Mesenchymal stem cell (in vitro differentiated cells and primary cell): ENCODE measurements at regions not wholly inside any gene's neighbourhood (a gene's known extent, or its start where the extent isn't known, plus 50 kb on each side); places are given as distances from the start of the nearest gene placed in this dataset.
"Not testable (repeated sequence)": the region's sequence is repeated elsewhere in the genome, so short reads cannot be mapped to it uniquely, and the experiment has no call there.

Experiments used
- DNase-seq: peaks from one replicate; pipeline ENCODE4 v3.0.0-alpha.2; 2013
- H2AFZ ChIP-seq: one replicate; pipeline ENCODE4 v1.6.1; 2013; ENCODE audit warnings: low read depth, mild to moderate bottlenecking, control low read depth, inconsistent platforms, low read length, moderate library complexity
- H2AK5ac ChIP-seq: 2 replicates; pipeline ENCODE4 v1.6.1; 2013; ENCODE audit warnings: low read length, moderate library complexity, mild to moderate bottlenecking, inconsistent platforms; ENCODE audit not compliant: severe bottlenecking
- H2BK120ac ChIP-seq: one replicate; pipeline ENCODE4 v1.6.1; 2013; ENCODE audit warnings: low read depth, mild to moderate bottlenecking, inconsistent platforms, low read length, moderate library complexity
- H2BK12ac ChIP-seq, 2 experiments: one replicate each; pipeline ENCODE4 v1.6.1; 2013; ENCODE audit warnings: inconsistent platforms in 2 of 2, low read length in 2 of 2, mild to moderate bottlenecking in 2 of 2, moderate library complexity in 2 of 2, control low read depth in 1 of 2
- H2BK15ac ChIP-seq: one replicate; pipeline ENCODE4 v1.6.1; 2013; ENCODE audit warnings: mild to moderate bottlenecking, low read depth, inconsistent platforms; ENCODE audit not compliant: poor library complexity, severe bottlenecking
- H2BK5ac ChIP-seq: 2 replicates; pipeline ENCODE4 v1.6.1; 2013; ENCODE audit warnings: low read depth, mild to moderate bottlenecking, low read length, control low read depth, inconsistent platforms; ENCODE audit not compliant: poor library complexity, severe bottlenecking
- H3K14ac ChIP-seq, 2 experiments: one replicate each; pipeline ENCODE4 v1.6.1; 2013; ENCODE audit warnings: inconsistent platforms in 2 of 2, low read length in 2 of 2, control low read depth in 1 of 2, mild to moderate bottlenecking in 1 of 2, moderate library complexity in 1 of 2
- H3K18ac ChIP-seq, 2 experiments: one replicate each; pipeline ENCODE4 v1.6.1; 2013; ENCODE audit warnings: inconsistent platforms in 2 of 2, low read length in 2 of 2, control low read depth in 1 of 2, low read depth in 1 of 2, mild to moderate bottlenecking in 1 of 2
- H3K23ac ChIP-seq, 2 experiments: one replicate each; pipeline ENCODE4 v1.6.1; 2013; ENCODE audit warnings: inconsistent platforms in 2 of 2, low read length in 2 of 2, mild to moderate bottlenecking in 2 of 2, moderate library complexity in 2 of 2, control low read depth in 1 of 2
- H3K27ac ChIP-seq: 2 replicates; pipeline ENCODE4 v1.5.1; 2013; ENCODE audit warnings: mild to moderate bottlenecking, moderate library complexity, low read length, control low read depth, inconsistent platforms; ENCODE audit not compliant: poor library complexity, severe bottlenecking
- H3K27me3 ChIP-seq, 2 experiments: 2 replicates each; pipeline versions ENCODE4 v1.6.1 to v1.7.0; 2013; ENCODE audit warnings: low read length in 2 of 2, mild to moderate bottlenecking in 2 of 2, moderate library complexity in 2 of 2, control low read depth in 1 of 2, inconsistent platforms in 1 of 2; ENCODE audit not compliant: control insufficient read depth in 1 of 2, insufficient read depth in 1 of 2
- H3K36me3 ChIP-seq, 2 experiments: 2 replicates each; pipeline versions ENCODE4 v1.6.1 to v1.7.0; 2013; ENCODE audit warnings: low read length in 2 of 2, control low read depth in 1 of 2, inconsistent platforms in 1 of 2, low read depth in 1 of 2, mild to moderate bottlenecking in 1 of 2; ENCODE audit not compliant: insufficient read depth in 2 of 2, control insufficient read depth in 1 of 2
- H3K4ac ChIP-seq, 2 experiments: one replicate each; pipeline ENCODE4 v1.6.1; 2013; ENCODE audit warnings: inconsistent platforms in 2 of 2, low read length in 2 of 2, mild to moderate bottlenecking in 2 of 2, moderate library complexity in 2 of 2, control low read depth in 1 of 2, low read depth in 1 of 2
- H3K4me1 ChIP-seq: 2 replicates; pipeline ENCODE4 v1.6.1; 2013; ENCODE audit warnings: low read depth, low read length, control low read depth; ENCODE audit not compliant: control insufficient read depth, insufficient read depth
- H3K4me2 ChIP-seq: 2 replicates; pipeline ENCODE4 v1.6.1; 2013; ENCODE audit warnings: low read length, mild to moderate bottlenecking, inconsistent platforms; ENCODE audit not compliant: poor library complexity, severe bottlenecking
- H3K4me3 ChIP-seq, 2 experiments: 2 replicates each; pipeline versions ENCODE4 v1.5.1 to v1.7.0; 2013; ENCODE audit warnings: low read length in 2 of 2, mild to moderate bottlenecking in 2 of 2, control low read depth in 1 of 2, low read depth in 1 of 2; ENCODE audit not compliant: insufficient read depth in 1 of 2
- H3K79me1 ChIP-seq: replicated peaks from 2 replicates; pipeline ENCODE4 v1.6.1; 2013; ENCODE audit warnings: mild to moderate bottlenecking, control low read depth, low read length, inconsistent platforms; ENCODE audit not compliant: poor library complexity, severe bottlenecking
- H3K9ac ChIP-seq: 2 replicates; pipeline ENCODE4 v1.7.0; 2013; ENCODE audit warnings: mild to moderate bottlenecking, low read length, moderate library complexity
- H3K9me3 ChIP-seq: 2 replicates; pipeline ENCODE4 v1.7.0; 2013; ENCODE audit warnings: mild to moderate bottlenecking, low read length; ENCODE audit not compliant: control insufficient read depth
- H4K8ac ChIP-seq: one replicate; pipeline ENCODE4 v1.6.1; 2013; ENCODE audit warnings: inconsistent platforms, mild to moderate bottlenecking, low read length, moderate library complexity
- H4K91ac ChIP-seq: one replicate; pipeline ENCODE4 v1.6.1; 2013; ENCODE audit warnings: mild to moderate bottlenecking, low read length, inconsistent platforms
- WGBS: methylation state at CpG from one replicate; pipeline ENCODE4 v1.1.7; 2013; ENCODE audit warnings: mixed read lengths; 5-methylcytosine and 5-hydroxymethylcytosine counted together

- H3K36me3 ChIP-seq, H2BK120ac ChIP-seq, H3K4me3 ChIP-seq, H3K18ac ChIP-seq, H3K9me3 ChIP-seq, H2BK12ac ChIP-seq, H4K8ac ChIP-seq, H2BK5ac ChIP-seq, H2BK15ac ChIP-seq, H3K4me2 ChIP-seq, DNase-seq, H3K4me1 ChIP-seq, H3K23ac ChIP-seq, H3K4ac ChIP-seq, H3K9ac ChIP-seq, H3K14ac ChIP-seq, H4K91ac ChIP-seq, H2AFZ ChIP-seq, H2AK5ac ChIP-seq, H3K27me3 ChIP-seq, H3K79me1 ChIP-seq, H3K27ac ChIP-seq: not testable (repeated sequence)
- whole genome bisulfite sequencing, result no CpG with 5 or more reads among the region's 27 CpGs
These were observed 154.7 kb upstream of the ZNF658 start for GRCh38 chr9:66745846-66746245.

- not testable (repeated sequence) for H3K9me3 ChIP-seq, H3K4me1 ChIP-seq, H3K14ac ChIP-seq, H3K27ac ChIP-seq, H3K4ac ChIP-seq, H2BK120ac ChIP-seq, DNase-seq, H2AK5ac ChIP-seq, H2BK12ac ChIP-seq, H4K8ac ChIP-seq, H3K23ac ChIP-seq, H3K18ac ChIP-seq, H3K4me3 ChIP-seq, H3K79me1 ChIP-seq, H2BK15ac ChIP-seq, H3K36me3 ChIP-seq, H2BK5ac ChIP-seq, H3K4me2 ChIP-seq, H2AFZ ChIP-seq, H3K9ac ChIP-seq, H3K27me3 ChIP-seq, H4K91ac ChIP-seq
- no CpG with 5 or more reads among the region's 15 CpGs for WGBS
These were observed 148.1 kb upstream of the ZNF658 start for GRCh38 chr9:66752324-66752923.

GRCh38 chr9:66759825-66760492, 140.6 kb upstream of the ZNF658 start:
- H4K8ac ChIP-seq, H3K23ac ChIP-seq, H3K9me3 ChIP-seq, H3K14ac ChIP-seq, H2BK5ac ChIP-seq, H3K27ac ChIP-seq, H3K18ac ChIP-seq, H2BK12ac ChIP-seq, H4K91ac ChIP-seq, H2BK15ac ChIP-seq, H2BK120ac ChIP-seq, H2AK5ac ChIP-seq, H3K27me3 ChIP-seq, H3K36me3 ChIP-seq, H3K4me1 ChIP-seq, H2AFZ ChIP-seq, DNase-seq, H3K9ac ChIP-seq, H3K4ac ChIP-seq, H3K79me1 ChIP-seq, H3K4me3 ChIP-seq, H3K4me2 ChIP-seq: not testable (repeated sequence)
- WGBS, result no CpG with 5 or more reads among the region's 7 CpGs

GRCh38 chr9:66764799-66765493, 135.6 kb upstream of the ZNF658 start:
- DNase-seq, H3K9ac ChIP-seq, H3K4ac ChIP-seq, H3K4me2 ChIP-seq, H3K23ac ChIP-seq, H3K27me3 ChIP-seq, H3K79me1 ChIP-seq, H4K8ac ChIP-seq, H2BK120ac ChIP-seq, H3K9me3 ChIP-seq, H3K4me1 ChIP-seq, H3K14ac ChIP-seq, H3K4me3 ChIP-seq, H2BK5ac ChIP-seq, H2AK5ac ChIP-seq, H2AFZ ChIP-seq, H3K36me3 ChIP-seq, H2BK15ac ChIP-seq, H3K18ac ChIP-seq, H3K27ac ChIP-seq, H2BK12ac ChIP-seq, H4K91ac ChIP-seq: not testable (repeated sequence)
- WGBS, result no CpG with 5 or more reads among the region's 3 CpGs
